ENCODE measurements at regions not wholly inside any gene's neighbourhood (a gene's known extent, or its start where the extent isn't known, plus 50 kb on each side); places are given as distances from the start of the nearest gene placed in this dataset.
"Not testable (repeated sequence)": the region's sequence is repeated elsewhere in the genome, so short reads cannot be mapped to it uniquely, and the experiment has no call there.

- no peaks in the 10 kb centered on the region; the same call in 1 of the 2 replicates for H3K23me2 ChIP-seq (ENCODE audit: low read depth, low read length)
- no peak overlapping the region for H3K14ac ChIP-seq (ENCODE audit: insufficient read length)
- no peak overlapping the region for H2AFZ ChIP-seq (ENCODE audit: low read length)
- 95% methylated on average over 1 of the region's 1 CpG; no CpG with 5 or more reads in 1 of the 2 experiments for WGBS, 2 experiments (ENCODE audit: extremely low coverage in 1 of 2, insufficient coverage in 1 of 2, insufficient read length in 1 of 2, insufficient replicate concordance in 2 of 2, low coverage in 1 of 2, low lambda C conversion rate in 2 of 2, missing lambda C conversion rate in 1 of 2)
- H3K27me3 ChIP-seq (replicated peaks in 1 of 4; ENCODE audit: control insufficient read depth in 3 of 4, extremely low read depth in 1 of 4, insufficient read depth in 3 of 4, low read length in 3 of 4): peaks cover 0 to 1% (median 0%) of the 10 kb centered on the region in 4 experiments; a peak in 1 of 7 replicates
- no peak overlapping the region for H3K18ac ChIP-seq (ENCODE audit: extremely low read depth, low read length)
- no peak overlapping the region for H4K91ac ChIP-seq (replicated peaks; ENCODE audit: insufficient read length, low read length)
- H3K27ac ChIP-seq (ENCODE audit: low read depth, low read length): no peak overlapping the region
- no peak overlapping the region for H2AK5ac ChIP-seq (ENCODE audit: low read depth, low read length)
- H3K79me2 ChIP-seq (ENCODE audit: control insufficient read depth in 1 of 2, insufficient read depth in 2 of 2, low read length in 2 of 2): no peaks in the 10 kb centered on the region
- no peaks in the 10 kb centered on the region for H4K20me1 ChIP-seq (replicated peaks in 1 of 2; ENCODE audit: control insufficient read depth in 1 of 2, insufficient read depth in 2 of 2, low read length in 2 of 2)
- H4K5ac ChIP-seq (ENCODE audit: insufficient read length, low read depth, low read length): no peak overlapping the region
- DNase-seq (ENCODE audit: low read depth in 1 of 2, low spot score in 2 of 2): no peak
- no peak for FAIRE-seq
- no peak overlapping the region for H3K23ac ChIP-seq (ENCODE audit: insufficient read length)
- no peak overlapping the region for H3K4ac ChIP-seq (replicated peaks; ENCODE audit: insufficient read length, low read depth, low read length)
- no peak overlapping the region for H3K4me3 ChIP-seq (ENCODE audit: extremely low read depth in 1 of 4, insufficient read depth in 2 of 4, low read depth in 3 of 4, low read length in 4 of 4)
- no peak overlapping the region for H2BK15ac ChIP-seq (ENCODE audit: low read length)
- H3K79me1 ChIP-seq (ENCODE audit: low read depth, low read length): no peaks in the 10 kb centered on the region
- TF ChIP-seq EZH2 (IDR thresholded peaks at IDR 0.05; ENCODE audit: low read depth, low read length, severe bottlenecking): no peak
- TF ChIP-seq RBBP5 (IDR thresholded peaks at IDR 0.05; ENCODE audit: borderline replicate concordance, low read depth, low read length): no peak
- H3K56ac ChIP-seq (replicated peaks; ENCODE audit: insufficient read length, low read depth, low read length): no peak overlapping the region
- ChIA-PET POLR2A (ENCODE audit: partially characterized antibody) (no interaction called here), CTCF (ENCODE audit: partially characterized antibody) (no interaction called here)
- H3K9me3 ChIP-seq (ENCODE audit: insufficient read depth in 2 of 2, low read depth in 1 of 2, low read length in 1 of 2): no peaks in the 10 kb centered on the region
- H4K8ac ChIP-seq (ENCODE audit: extremely low read depth, insufficient read depth, low read length): no peak overlapping the region
- no peak overlapping the region for H2BK5ac ChIP-seq (ENCODE audit: low read depth, low read length)
- no peak overlapping the region for H2BK12ac ChIP-seq (ENCODE audit: low read depth, low read length)
- no peak overlapping the region for H2BK120ac ChIP-seq (replicated peaks; ENCODE audit: low read depth, low read length)
- H3K4me2 ChIP-seq (ENCODE audit: insufficient read depth in 1 of 2, low read depth in 2 of 2, low read length in 2 of 2): no peak overlapping the region
- no peaks in the 10 kb centered on the region for H3K4me1 ChIP-seq (replicated peaks in 1 of 4; ENCODE audit: control insufficient read depth in 3 of 4, insufficient read depth in 4 of 4, low read length in 3 of 4)
- H2BK20ac ChIP-seq (ENCODE audit: low read length): no peak overlapping the region
- H3K36me3 ChIP-seq (ENCODE audit: control insufficient read depth in 2 of 4, insufficient read depth in 4 of 4, low read length in 3 of 4): no peaks in the 10 kb centered on the region
- no peak overlapping the region for H3K9ac ChIP-seq (replicated peaks in 1 of 4; ENCODE audit: extremely low read depth in 1 of 4, low read depth in 3 of 4, low read length in 3 of 4)
Observed at GRCh38 chr3:157905885-157906284, 200.3 kb downstream of the SHOX2 start.

GRCh38 chr3:157902680-157903079 is 203.5 kb downstream of the SHOX2 start:
- H4K91ac ChIP-seq (replicated peaks; ENCODE audit: insufficient read length, low read length); H2BK12ac ChIP-seq (ENCODE audit: low read depth, low read length); H2BK20ac ChIP-seq (ENCODE audit: low read length); H3K23ac ChIP-seq (ENCODE audit: insufficient read length); H3K79me2 ChIP-seq (ENCODE audit: control insufficient read depth in 1 of 2, insufficient read depth in 2 of 2, low read length in 2 of 2); H2AK5ac ChIP-seq (ENCODE audit: low read depth, low read length); H3K23me2 ChIP-seq (ENCODE audit: low read depth, low read length); H3K4me2 ChIP-seq (ENCODE audit: insufficient read depth in 1 of 2, low read depth in 2 of 2, low read length in 2 of 2); CTCF ChIA-PET (ENCODE audit: partially characterized antibody); H4K5ac ChIP-seq (ENCODE audit: insufficient read length, low read depth, low read length); H3K18ac ChIP-seq (ENCODE audit: extremely low read depth, low read length); H3K14ac ChIP-seq (ENCODE audit: insufficient read length); H2BK15ac ChIP-seq (ENCODE audit: low read length); H4K8ac ChIP-seq (ENCODE audit: extremely low read depth, insufficient read depth, low read length); POLR2A ChIA-PET (ENCODE audit: partially characterized antibody); H3K36me3 ChIP-seq (ENCODE audit: control insufficient read depth in 2 of 4, insufficient read depth in 4 of 4, low read length in 3 of 4); H3K9ac ChIP-seq (replicated peaks in 1 of 4; ENCODE audit: extremely low read depth in 1 of 4, low read depth in 3 of 4, low read length in 3 of 4); H2BK120ac ChIP-seq (replicated peaks; ENCODE audit: low read depth, low read length); H3K27me3 ChIP-seq (replicated peaks in 1 of 4; ENCODE audit: control insufficient read depth in 3 of 4, extremely low read depth in 1 of 4, insufficient read depth in 3 of 4, low read length in 3 of 4); FAIRE-seq; H3K4me3 ChIP-seq (ENCODE audit: extremely low read depth in 1 of 4, insufficient read depth in 2 of 4, low read depth in 3 of 4, low read length in 4 of 4); H2BK5ac ChIP-seq (ENCODE audit: low read depth, low read length); H3K56ac ChIP-seq (replicated peaks; ENCODE audit: insufficient read length, low read depth, low read length); H3K4ac ChIP-seq (replicated peaks; ENCODE audit: insufficient read length, low read depth, low read length); H3K4me1 ChIP-seq (replicated peaks in 1 of 4; ENCODE audit: control insufficient read depth in 3 of 4, insufficient read depth in 4 of 4, low read length in 3 of 4); H4K20me1 ChIP-seq (replicated peaks in 1 of 2; ENCODE audit: control insufficient read depth in 1 of 2, insufficient read depth in 2 of 2, low read length in 2 of 2); H3K9me3 ChIP-seq (ENCODE audit: insufficient read depth in 2 of 2, low read depth in 1 of 2, low read length in 1 of 2); DNase-seq (ENCODE audit: low read depth in 1 of 2, low spot score in 2 of 2); H3K27ac ChIP-seq (ENCODE audit: low read depth, low read length); H2AFZ ChIP-seq (ENCODE audit: low read length); H3K79me1 ChIP-seq (ENCODE audit: low read depth, low read length): not testable (repeated sequence)
- WGBS, 2 experiments (ENCODE audit: extremely low coverage in 1 of 2, insufficient coverage in 1 of 2, insufficient read length in 1 of 2, insufficient replicate concordance in 2 of 2, low coverage in 1 of 2, low lambda C conversion rate in 2 of 2, missing lambda C conversion rate in 1 of 2): 87% methylated on average over 2 of the region's 4 CpGs; no CpG with 5 or more reads in 1 of the 2 experiments
